ENCODE measurements at regions not wholly inside any gene's neighbourhood (a gene's known extent, or its start where the extent isn't known, plus 50 kb on each side); places are given as distances from the start of the nearest gene placed in this dataset.

- TF ChIP-seq EZH2 (IDR thresholded peaks at IDR 0.05; ENCODE audit: borderline replicate concordance, insufficient read depth, low read depth, low read length, poor library complexity, severe bottlenecking) (no peak), CTCF (IDR thresholded peaks at IDR 0.05) (no peak)
Observed at GRCh38 chr4:54877006-54877405, 219.2 kb downstream of the KIT start.

Data from B cell (primary cell).